BE2C (cell line): ENCODE measurements at regions not wholly inside any gene's neighbourhood (a gene's known extent, or its start where the extent isn't known, plus 50 kb on each side); places are given as distances from the start of the nearest gene placed in this dataset.

Experiments
- DNase-seq: peaks from one replicate; pipeline ENCODE4 v3.0.0-alpha.2; 2020
- H3K27me3 ChIP-seq: fragments of 250-450 bp; sonication (Bioruptor Pico); 2 replicates; pipeline ENCODE4 v1.5.1; 2020; ENCODE audit warnings: mild to moderate bottlenecking
- H3K36me3 ChIP-seq: fragments of 250-450 bp; sonication (Bioruptor Pico); 2 replicates; pipeline ENCODE4 v1.5.1; 2020; ENCODE audit warnings: mild to moderate bottlenecking
- H3K4me1 ChIP-seq: fragments of 250-450 bp; sonication (Bioruptor Pico); 2 replicates; pipeline ENCODE4 v1.5.1; 2020
- H3K4me3 ChIP-seq: 2 replicates; pipeline ENCODE4 v1.5.1; 2011; ENCODE audit warnings: low read depth, low read length
- H3K9me3 ChIP-seq: fragments of 250-450 bp; sonication (Bioruptor Pico); 2 replicates; pipeline ENCODE4 v1.5.1; 2020
- CTCF ChIP-seq: IDR thresholded peaks from 2 replicates; pipeline ENCODE4 v1.5.1; 2012; ENCODE audit warnings: mild to moderate bottlenecking, low read depth, low read length

GRCh38 chr7:43791-44540, 148.4 kb upstream of the FAM20C start:
- TF ChIP-seq CTCF: no peak
- no peaks in the 10 kb centered on the region for H3K36me3 ChIP-seq
- no peaks in the 10 kb centered on the region for H3K27me3 ChIP-seq
- H3K9me3 ChIP-seq: no peaks in the 10 kb centered on the region
- H3K4me1 ChIP-seq: no peaks in the 10 kb centered on the region
- no peak for DNase-seq
- H3K4me3 ChIP-seq: no peak overlapping the region

- no peaks in the 10 kb centered on the region for H3K4me1 ChIP-seq
- no peaks in the 10 kb centered on the region for H3K9me3 ChIP-seq
- no peaks in the 10 kb centered on the region for H3K27me3 ChIP-seq
- no peak overlapping the region for H3K4me3 ChIP-seq
- no peaks in the 10 kb centered on the region for H3K36me3 ChIP-seq
- no peak for DNase-seq
- TF ChIP-seq CTCF: no peak
Observed at GRCh38 chr7:44541-44896, 147.9 kb upstream of the FAM20C start.

- Histone ChIP-seq H3K4me1 (no peaks in the 10 kb centered on the region), H3K4me3 (no peak overlapping the region), H3K36me3 (no peaks in the 10 kb centered on the region), H3K9me3 (no peaks in the 10 kb centered on the region), H3K27me3 (no peaks in the 10 kb centered on the region)
- DNase-seq: no peak
- TF ChIP-seq CTCF: no peak
Observed at GRCh38 chr7:45106-46090, 147.0 kb upstream of the FAM20C start.

GRCh38 chr7:46123-46829, 146.1 kb upstream of the FAM20C start:
- no peak for DNase-seq
- no peak for TF ChIP-seq CTCF
- Histone ChIP-seq H3K9me3 (no peaks in the 10 kb centered on the region), H3K4me3 (no peak overlapping the region), H3K27me3 (no peaks in the 10 kb centered on the region), H3K4me1 (no peaks in the 10 kb centered on the region), H3K36me3 (no peaks in the 10 kb centered on the region)

- no peaks in the 10 kb centered on the region for H3K27me3 ChIP-seq
- no peaks in the 10 kb centered on the region for H3K9me3 ChIP-seq
- no peak for DNase-seq
- no peaks in the 10 kb centered on the region for H3K4me1 ChIP-seq
- TF ChIP-seq CTCF: no peak
- no peak overlapping the region for H3K4me3 ChIP-seq
- H3K36me3 ChIP-seq: no peaks in the 10 kb centered on the region
Observed at GRCh38 chr7:46830-47140, 145.6 kb upstream of the FAM20C start.
